H1 (cell line): ENCODE measurements at regions not wholly inside any gene's neighbourhood (a gene's known extent, or its start where the extent isn't known, plus 50 kb on each side); places are given as distances from the start of the nearest gene placed in this dataset.

ENCODE experiments used
- CTCF ChIA-PET: fragments of 300-600 bp; sonication (Branson Sonifier 250); formaldehyde crosslinking; loops from one replicate; lab custom pipeline; 2021; ENCODE audit not compliant: partially characterized antibody; lab: Charles Lee
- POLR2A ChIA-PET: fragments of 300-600 bp; sonication (Branson Sonifier 250); formaldehyde crosslinking; loops from one replicate; lab custom pipeline; 2021; ENCODE audit warnings: inconsistent platforms; ENCODE audit not compliant: partially characterized antibody; lab: Charles Lee
- DNase-seq, 2 experiments: peaks; one replicate each; pipeline versions ENCODE4 v3.0.0 to v3.0.0-alpha.2; 2010 to 2022; ENCODE audit warnings: low spot score in 2 of 2, low read depth in 1 of 2, mixed read lengths in 1 of 2
- FAIRE-seq: peaks from 2 replicates; lab custom pipeline; 2011; peaks lifted over from hg19 to GRCh38; lab: Jason Lieb, UNC
- H2AFZ ChIP-seq: 2 replicates; pipeline ENCODE4 v1.8.1; 2012; ENCODE audit warnings: low read length, inconsistent platforms
- H2AK5ac ChIP-seq: 2 replicates; pipeline ENCODE4 v1.6.1; 2013; ENCODE audit warnings: low read depth, low read length
- H2BK120ac ChIP-seq: replicated peaks from 2 replicates; pipeline ENCODE3; 2013; ENCODE audit warnings: low read depth, low read length, inconsistent platforms
- H2BK12ac ChIP-seq: 2 replicates; pipeline ENCODE4 v1.6.1; 2013; ENCODE audit warnings: low read depth, low read length
- H2BK15ac ChIP-seq: 2 replicates; pipeline ENCODE4 v1.6.1; 2013; ENCODE audit warnings: low read length
- H2BK20ac ChIP-seq: 2 replicates; pipeline ENCODE4 v1.6.1; 2013; ENCODE audit warnings: low read length
- H2BK5ac ChIP-seq: 2 replicates; pipeline ENCODE4 v1.6.1; 2013; ENCODE audit warnings: low read depth, low read length
- H3K14ac ChIP-seq: 2 replicates; pipeline ENCODE4 v1.6.1; 2013; ENCODE audit warnings: inconsistent platforms; ENCODE audit not compliant: insufficient read length
- H3K18ac ChIP-seq: 2 replicates; pipeline ENCODE4 v1.6.1; 2013; ENCODE audit warnings: low read length; ENCODE audit errors: extremely low read depth
- H3K23ac ChIP-seq: 2 replicates; pipeline ENCODE4 v1.6.1; 2013; ENCODE audit warnings: inconsistent platforms; ENCODE audit not compliant: insufficient read length
- H3K23me2 ChIP-seq: 2 replicates; pipeline ENCODE4 v1.6.1; 2013; ENCODE audit warnings: low read depth, low read length
- H3K27ac ChIP-seq: 2 replicates; pipeline ENCODE4 v1.6.1; 2011; ENCODE audit warnings: low read depth, low read length, inconsistent platforms
- H3K27me3 ChIP-seq, 4 experiments: replicated peaks in 1 of 4; 1 replicate in 1 of 4; 2 replicates in 3 of 4; pipeline versions ENCODE4 v1.6.1 to v1.8.1; 2011 to 2013; ENCODE audit warnings: low read length in 3 of 4, mild to moderate bottlenecking in 3 of 4, inconsistent platforms in 2 of 4, mixed read lengths in 2 of 4, moderate library complexity in 1 of 4; ENCODE audit not compliant: control insufficient read depth in 3 of 4, insufficient read depth in 3 of 4; ENCODE audit errors: extremely low read depth in 1 of 4
- H3K36me3 ChIP-seq, 4 experiments: 2 replicates each; pipeline versions ENCODE4 v1.6.1 to v1.8.1; 2011 to 2013; ENCODE audit warnings: mild to moderate bottlenecking in 4 of 4, low read length in 3 of 4, moderate library complexity in 2 of 4, control low read depth in 1 of 4, inconsistent platforms in 1 of 4; ENCODE audit not compliant: insufficient read depth in 4 of 4, control insufficient read depth in 2 of 4
- H3K4ac ChIP-seq: replicated peaks from 2 replicates; pipeline ENCODE3; 2013; ENCODE audit warnings: low read length, low read depth, mixed read lengths, inconsistent platforms; ENCODE audit not compliant: insufficient read length
- H3K4me1 ChIP-seq, 4 experiments: replicated peaks in 1 of 4; 1 replicate in 1 of 4; 2 replicates in 3 of 4; pipeline versions ENCODE4 v1.6.1 to v1.8.1; 2011 to 2013; ENCODE audit warnings: low read length in 3 of 4, inconsistent platforms in 2 of 4, mixed read lengths in 1 of 4; ENCODE audit not compliant: insufficient read depth in 4 of 4, control insufficient read depth in 3 of 4
- H3K4me2 ChIP-seq, 2 experiments: 2 replicates each; pipeline versions ENCODE4 v1.6.1 to v1.8.1; 2011 to 2013; ENCODE audit warnings: low read depth in 2 of 2, low read length in 2 of 2, control low read depth in 1 of 2, inconsistent platforms in 1 of 2, mild to moderate bottlenecking in 1 of 2; ENCODE audit not compliant: insufficient read depth in 1 of 2
- H3K4me3 ChIP-seq, 4 experiments: fragments of 200-600, 300-600 bp in 1 of 4; sonication (generic), shearing (Covaris generic), sonication (Bioruptor Twin) in 1 of 4; 2 replicates each; pipeline versions ENCODE4 v1.5.1 to v1.8.1; 2011 to 2016; ENCODE audit warnings: low read length in 4 of 4, low read depth in 3 of 4, control low read depth in 2 of 4, inconsistent platforms in 2 of 4, mild to moderate bottlenecking in 2 of 4, mixed read lengths in 1 of 4, moderate library complexity in 1 of 4; ENCODE audit not compliant: insufficient read depth in 2 of 4; ENCODE audit errors: extremely low read depth in 1 of 4
- H3K56ac ChIP-seq: replicated peaks from 2 replicates; pipeline ENCODE3; 2013; ENCODE audit warnings: low read depth, mild to moderate bottlenecking, mixed read lengths, low read length, inconsistent platforms; ENCODE audit not compliant: insufficient read length
- H3K79me1 ChIP-seq: 2 replicates; pipeline ENCODE4 v1.6.1; 2013; ENCODE audit warnings: low read depth, low read length, control low read depth
- H3K79me2 ChIP-seq, 2 experiments: 2 replicates each; pipeline versions ENCODE4 v1.6.1 to v1.8.1; 2012 to 2013; ENCODE audit warnings: low read length in 2 of 2, mild to moderate bottlenecking in 2 of 2, inconsistent platforms in 1 of 2; ENCODE audit not compliant: insufficient read depth in 2 of 2, control insufficient read depth in 1 of 2
- H3K9ac ChIP-seq, 4 experiments: replicated peaks in 1 of 4; 1 replicate in 1 of 4; 2 replicates in 3 of 4; pipeline versions ENCODE4 v1.6.1 to v1.8.1; 2011 to 2013; ENCODE audit warnings: low read depth in 3 of 4, low read length in 3 of 4, control low read depth in 2 of 4, mild to moderate bottlenecking in 2 of 4, moderate library complexity in 2 of 4, inconsistent platforms in 1 of 4; ENCODE audit errors: extremely low read depth in 1 of 4
- H3K9me3 ChIP-seq, 2 experiments: 2 replicates each; pipeline versions ENCODE4 v1.6.1 to v1.8.1; 2012 to 2013; ENCODE audit warnings: mild to moderate bottlenecking in 2 of 2, moderate library complexity in 2 of 2, control low read depth in 1 of 2, inconsistent platforms in 1 of 2, low read depth in 1 of 2, low read length in 1 of 2, mixed read lengths in 1 of 2; ENCODE audit not compliant: insufficient read depth in 2 of 2
- H4K20me1 ChIP-seq, 2 experiments: replicated peaks in 1 of 2; 2 replicates each; pipeline versions ENCODE3 to v1.8.1; 2011 to 2013; ENCODE audit warnings: inconsistent platforms in 2 of 2, low read length in 2 of 2, mild to moderate bottlenecking in 1 of 2; ENCODE audit not compliant: insufficient read depth in 2 of 2, control insufficient read depth in 1 of 2
- H4K5ac ChIP-seq: 2 replicates; pipeline ENCODE4 v1.6.1; 2013; ENCODE audit warnings: low read length, low read depth, mixed read lengths, inconsistent platforms; ENCODE audit not compliant: insufficient read length
- H4K8ac ChIP-seq: 2 replicates; pipeline ENCODE4 v1.8.0; 2013; ENCODE audit warnings: mild to moderate bottlenecking, moderate library complexity, low read length, inconsistent platforms; ENCODE audit not compliant: insufficient read depth; ENCODE audit errors: extremely low read depth
- H4K91ac ChIP-seq: replicated peaks from 2 replicates; pipeline ENCODE3; 2013; ENCODE audit warnings: low read length, mixed read lengths, inconsistent platforms; ENCODE audit not compliant: insufficient read length
- ZNF274 ChIP-seq: IDR thresholded peaks from 2 replicates; pipeline ENCODE4 v1.7.0; 2012; ENCODE audit warnings: low read length, borderline replicate concordance; ENCODE audit errors: extremely low read depth
- WGBS, 2 experiments: shearing (Covaris generic) in 1 of 2; methylation state at CpG; one replicate each; pipeline versions ENCODE4 v1.1.6 to v1.1.7; 2013 to 2015; ENCODE audit warnings: low lambda C conversion rate in 2 of 2, mixed read lengths in 2 of 2, inconsistent platforms in 1 of 2, low coverage in 1 of 2, missing lambda C conversion rate in 1 of 2; ENCODE audit not compliant: insufficient replicate concordance in 2 of 2, insufficient coverage in 1 of 2, insufficient read length in 1 of 2; ENCODE audit errors: extremely low coverage in 1 of 2, missing lambda C conversion rate in 1 of 2; 5-methylcytosine and 5-hydroxymethylcytosine counted together

GRCh38 chr20:50314678-50315335, 124.2 kb downstream of the CEBPB start:
- no peak overlapping the region for H3K4me2 ChIP-seq
- CTCF ChIA-PET, result interaction anchor here (0.7 kb wide), 2 partner anchors 18 to 95 kb away, joined by 3 read pairs; no protein-coding TSS in a partner anchor
- no peak overlapping the region for H4K91ac ChIP-seq
- H3K4me1 ChIP-seq, result peaks cover 0 to 1% (median 0%) of the 10 kb centered on the region in 4 experiments; a peak in 1 of 7 replicates
- H3K9me3 ChIP-seq, result no peaks in the 10 kb centered on the region
- H3K79me2 ChIP-seq, result no peaks in the 10 kb centered on the region
- no peak overlapping the region for H4K8ac ChIP-seq
- H2BK120ac ChIP-seq, result no peak overlapping the region
- H4K20me1 ChIP-seq, result no peaks in the 10 kb centered on the region
- no peaks in the 10 kb centered on the region for H3K23me2 ChIP-seq
- POLR2A ChIA-PET, result interaction anchor here (0.5 kb wide), 1 partner anchor 1027 kb away, joined by 3 read pairs; no protein-coding TSS in a partner anchor
- no peak overlapping the region for H2AFZ ChIP-seq
- FAIRE-seq (no peak), DNase-seq (no peak)
- no peaks in the 10 kb centered on the region for H3K36me3 ChIP-seq
- no peak overlapping the region for H2AK5ac ChIP-seq
- no peak overlapping the region for H3K27ac ChIP-seq
- no peaks in the 10 kb centered on the region for H3K27me3 ChIP-seq
- H3K4me3 ChIP-seq, result no peak overlapping the region
- H2BK15ac ChIP-seq, result no peak overlapping the region
- no peak overlapping the region for H3K18ac ChIP-seq
- no peak overlapping the region for H3K23ac ChIP-seq
- H2BK5ac ChIP-seq, result no peak overlapping the region
- TF ChIP-seq ZNF274, result no peak
- H4K5ac ChIP-seq, result no peak overlapping the region
- no peak overlapping the region for H3K4ac ChIP-seq
- no peak overlapping the region for H2BK12ac ChIP-seq
- WGBS, 2 experiments, result 85% methylated on average over 4 of the region's 4 CpGs; no CpG with 5 or more reads in 1 of the 2 experiments
- H2BK20ac ChIP-seq, result no peak overlapping the region
- H3K14ac ChIP-seq, result no peak overlapping the region
- H3K79me1 ChIP-seq, result no peaks in the 10 kb centered on the region
- no peak overlapping the region for H3K56ac ChIP-seq
- H3K9ac ChIP-seq, result no peak overlapping the region
